ENCODE measurements at regions not wholly inside any gene's neighbourhood (a gene's known extent, or its start where the extent isn't known, plus 50 kb on each side); places are given as distances from the start of the nearest gene placed in this dataset.

DNA sequence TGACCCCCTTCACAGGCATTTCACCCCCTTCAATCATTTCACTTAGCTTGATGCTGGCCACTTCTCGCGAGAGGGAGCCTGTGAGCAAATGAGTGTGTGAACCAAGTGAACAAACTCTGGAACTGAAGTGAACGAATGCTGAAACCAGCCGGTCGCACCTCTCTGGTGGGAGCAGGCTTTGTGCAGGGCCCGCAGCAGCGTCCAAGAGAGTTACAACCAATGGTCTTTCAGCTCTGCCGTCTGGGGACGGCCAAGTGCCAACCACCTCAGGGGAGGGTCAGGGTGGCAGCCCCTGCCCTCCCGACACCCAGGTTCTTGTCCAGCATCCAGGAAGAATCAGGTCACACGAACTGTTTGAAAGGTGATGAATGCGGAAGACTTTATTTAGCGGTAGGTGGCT lies 764.0 kb downstream of the SUCLG1 start:
- WGBS, 2 donors, result 75 to 93% methylated on average over 13 of the region's 13 CpGs
- FAIRE-seq (no peak), DNase-seq (peak in 1 of 6 donors; percentile 33), ATAC-seq (no peak)
- intact Hi-C loops (cut with DNase I), result no loop called here
- TF ChIP-seq, protein P1, sequence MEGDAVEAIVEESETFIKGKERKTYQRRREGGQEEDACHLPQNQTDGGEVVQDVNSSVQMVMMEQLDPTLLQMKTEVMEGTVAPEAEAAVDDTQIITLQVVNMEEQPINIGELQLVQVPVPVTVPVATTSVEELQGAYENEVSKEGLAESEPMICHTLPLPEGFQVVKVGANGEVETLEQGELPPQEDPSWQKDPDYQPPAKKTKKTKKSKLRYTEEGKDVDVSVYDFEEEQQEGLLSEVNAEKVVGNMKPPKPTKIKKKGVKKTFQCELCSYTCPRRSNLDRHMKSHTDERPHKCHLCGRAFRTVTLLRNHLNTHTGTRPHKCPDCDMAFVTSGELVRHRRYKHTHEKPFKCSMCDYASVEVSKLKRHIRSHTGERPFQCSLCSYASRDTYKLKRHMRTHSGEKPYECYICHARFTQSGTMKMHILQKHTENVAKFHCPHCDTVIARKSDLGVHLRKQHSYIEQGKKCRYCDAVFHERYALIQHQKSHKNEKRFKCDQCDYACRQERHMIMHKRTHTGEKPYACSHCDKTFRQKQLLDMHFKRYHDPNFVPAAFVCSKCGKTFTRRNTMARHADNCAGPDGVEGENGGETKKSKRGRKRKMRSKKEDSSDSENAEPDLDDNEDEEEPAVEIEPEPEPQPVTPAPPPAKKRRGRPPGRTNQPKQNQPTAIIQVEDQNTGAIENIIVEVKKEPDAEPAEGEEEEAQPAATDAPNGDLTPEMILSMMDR (IDR thresholded peaks at IDR 0.05), result no peak
- no peak overlapping the region for H3K27ac ChIP-seq
- no peak overlapping the region for H3K4me3 ChIP-seq
- H3K9me3 ChIP-seq, result no peaks in the 10 kb centered on the region
- H3K36me3 ChIP-seq, result no peaks in the 10 kb centered on the region
- no peaks in the 10 kb centered on the region for H3K4me1 ChIP-seq
- no peaks in the 10 kb centered on the region for H3K27me3 ChIP-seq

DNA sequence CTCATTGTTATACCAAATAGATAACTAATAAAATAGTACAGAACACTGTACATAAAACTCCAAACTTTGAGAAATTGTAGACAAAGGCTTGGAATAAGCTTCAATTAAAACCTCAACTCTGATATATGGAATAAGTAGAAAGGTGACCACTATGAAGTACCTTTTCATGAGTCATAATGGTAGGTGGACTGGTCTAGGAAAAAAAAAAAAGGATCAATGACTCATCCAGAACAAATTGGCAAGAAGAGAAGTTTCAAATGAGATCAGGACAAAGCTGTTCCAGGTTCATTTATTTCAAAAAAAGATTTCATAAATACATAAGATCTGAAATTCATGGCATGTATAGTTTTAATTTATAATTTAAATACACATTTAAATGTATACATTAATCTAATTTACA lies 769.7 kb downstream of the SUCLG1 start:
- intact Hi-C loops (cut with DNase I), result no loop called here
- H3K27me3 ChIP-seq, result no peaks in the 10 kb centered on the region
- TF ChIP-seq, protein P1 (IDR thresholded peaks at IDR 0.05), result no peak
- H3K4me1 ChIP-seq, result no peaks in the 10 kb centered on the region
- ATAC-seq, result no peak
- no peak overlapping the region for H3K4me3 ChIP-seq
- no peak for DNase-seq
- H3K27ac ChIP-seq, result no peak overlapping the region
- no peak for FAIRE-seq
- H3K9me3 ChIP-seq, result no peaks in the 10 kb centered on the region
- no peaks in the 10 kb centered on the region for H3K36me3 ChIP-seq

DNA sequence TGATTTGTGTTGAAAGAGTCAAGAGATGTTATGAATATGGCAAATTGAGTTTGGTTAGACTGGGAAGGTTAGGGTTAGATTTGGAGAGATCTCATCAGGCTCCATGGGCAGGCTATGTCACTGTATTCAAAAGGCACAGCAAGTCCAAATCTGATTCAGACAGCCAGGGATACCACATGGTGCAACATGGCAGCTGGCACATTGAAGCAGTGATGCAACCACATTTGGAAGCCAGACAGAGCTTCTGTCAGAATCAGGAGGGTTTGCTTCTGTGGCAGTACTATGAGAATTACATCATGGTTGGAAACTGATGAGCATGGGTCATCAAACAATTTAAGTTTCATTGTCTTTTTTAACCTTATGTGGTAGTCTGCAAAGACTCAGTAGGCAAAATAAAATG lies 772.2 kb downstream of the SUCLG1 start:
- H3K27me3 ChIP-seq, result no peaks in the 10 kb centered on the region
- H3K36me3 ChIP-seq, result no peaks in the 10 kb centered on the region
- intact Hi-C loops (cut with DNase I), result no loop called here
- TF ChIP-seq, protein P1 (IDR thresholded peaks at IDR 0.05), result no peak
- DNase-seq (no peak), ATAC-seq (no peak), FAIRE-seq (no peak)
- H3K4me3 ChIP-seq, result no peak overlapping the region
- no peaks in the 10 kb centered on the region for H3K9me3 ChIP-seq
- H3K4me1 ChIP-seq, result no peaks in the 10 kb centered on the region
- no peak overlapping the region for H3K27ac ChIP-seq

DNA sequence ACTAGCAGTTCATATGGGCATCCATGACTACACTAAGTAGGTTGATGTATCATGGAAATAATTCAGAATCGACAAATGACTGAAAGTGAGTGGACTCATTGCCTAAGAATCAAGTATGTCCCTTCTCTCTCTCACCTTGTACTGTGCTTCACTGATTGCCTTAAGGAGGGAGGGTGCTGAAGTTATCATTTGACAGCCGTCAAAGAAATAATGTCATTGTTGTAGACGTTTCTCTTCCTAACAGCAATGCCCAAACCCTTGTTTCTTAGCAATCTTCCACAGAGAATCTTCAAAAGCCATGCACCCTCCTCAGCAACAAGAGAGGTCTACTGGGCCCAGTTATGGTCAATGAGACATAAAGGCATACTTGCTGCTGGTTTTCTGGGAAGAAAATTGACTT lies 785.0 kb downstream of the SUCLG1 start:
- H3K27me3 ChIP-seq, result no peaks in the 10 kb centered on the region
- no peaks in the 10 kb centered on the region for H3K36me3 ChIP-seq
- TF ChIP-seq, protein P1 (IDR thresholded peaks at IDR 0.05), result no peak
- WGBS, 2 donors, result 66 to 81% methylated on average over 3 of the region's 3 CpGs
- H3K4me1 ChIP-seq, result no peaks in the 10 kb centered on the region
- H3K4me3 ChIP-seq, result no peak overlapping the region
- DNase-seq, result no peak
- no peak for ATAC-seq
- H3K9me3 ChIP-seq, result no peaks in the 10 kb centered on the region
- FAIRE-seq, result no peak
- no peak overlapping the region for H3K27ac ChIP-seq
- intact Hi-C loops (cut with DNase I), result no loop called here

DNA sequence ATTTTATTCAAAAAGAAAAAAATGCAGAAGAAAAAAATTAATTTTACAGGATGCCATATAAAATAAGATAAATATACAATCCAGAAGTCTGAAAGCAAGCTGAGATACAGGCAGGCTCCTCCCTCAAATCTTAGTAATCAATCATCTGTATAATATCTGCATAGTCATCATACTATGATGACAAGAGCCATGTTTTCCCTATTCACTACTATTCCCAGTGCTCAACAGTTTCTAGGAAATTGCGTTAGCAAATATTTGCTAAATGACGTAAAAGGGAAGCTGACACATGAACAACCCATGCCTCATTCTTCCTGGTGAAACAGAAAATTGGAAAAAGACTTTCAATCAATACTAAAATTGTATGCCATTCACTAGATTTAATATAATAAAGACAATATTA lies 793.2 kb downstream of the SUCLG1 start:
- Histone ChIP-seq H3K4me1 (no peaks in the 10 kb centered on the region), H3K27ac (no peak overlapping the region), H3K9me3 (no peaks in the 10 kb centered on the region), H3K4me3 (no peak overlapping the region), H3K27me3 (no peaks in the 10 kb centered on the region), H3K36me3 (no peaks in the 10 kb centered on the region)
- no peak for FAIRE-seq
- no peak for DNase-seq
- intact Hi-C loops (cut with DNase I), result no loop called here
- TF ChIP-seq, protein P1 (IDR thresholded peaks at IDR 0.05), result no peak
- 43 to 45% methylated on average over 2 of the region's 2 CpGs for WGBS, 2 donors
- ATAC-seq, result peak in 2 of 4 donors; percentile 32 to 78

Data from pancreas (tissue), 10 donors.